ENCODE measurements at regions not wholly inside any gene's neighbourhood (a gene's known extent, or its start where the extent isn't known, plus 50 kb on each side); places are given as distances from the start of the nearest gene placed in this dataset.

- CTCF ChIA-PET = no interaction called here
- H3K4me2 ChIP-seq (replicated peaks; ENCODE audit: low read depth, low read length, poor library complexity, severe bottlenecking) = no peak overlapping the region
- no peak overlapping the region for H3K27ac ChIP-seq (ENCODE audit: low read length in 2 of 2)
- H3K4me3 ChIP-seq (ENCODE audit: control extremely low read depth in 1 of 5, extremely low read depth in 1 of 5, insufficient read depth in 1 of 5, low read depth in 2 of 5, low read length in 4 of 5) = no peak overlapping the region
- DNase-seq (no peak), ATAC-seq (ENCODE audit: low read depth) (no peak)
- H2AFZ ChIP-seq (ENCODE audit: insufficient read depth, low read depth, low read length, poor library complexity, severe bottlenecking) = no peak overlapping the region
- Mint-ChIP-seq H3K9me3 (ENCODE audit: insufficient read depth) (no peaks in the 10 kb centered on the region), H3K4me3 (no peak overlapping the region), H3K4me1 (no peaks in the 10 kb centered on the region), H3K27ac (no peak overlapping the region), H3K27me3 (no peaks in the 10 kb centered on the region)
- no peaks in the 10 kb centered on the region for H4K20me1 ChIP-seq (ENCODE audit: control insufficient read depth, insufficient read depth, low read length, poor library complexity, severe bottlenecking)
- H3K9ac ChIP-seq (ENCODE audit: low read length) = no peak overlapping the region
- H3K9me3 ChIP-seq (ENCODE audit: control extremely low read depth in 1 of 3, control insufficient read depth in 2 of 3, insufficient read depth in 1 of 3, low read length in 2 of 3) = peaks cover 0 to 5% (median 0%) of the 10 kb centered on the region in 3 donors
- no peaks in the 10 kb centered on the region for H3K79me2 ChIP-seq (ENCODE audit: control insufficient read depth, insufficient read depth, low read length)
- POLR2A ChIA-PET = no interaction called here
- intact Hi-C loops (cut with micrococcal nuclease) = no loop called here
- no peaks in the 10 kb centered on the region for H3K4me1 ChIP-seq (ENCODE audit: control insufficient read depth in 2 of 2, insufficient read depth in 2 of 2, low read length in 2 of 2)
- WGBS (ENCODE audit: insufficient coverage) = 90% methylated on average over 4 of the region's 5 CpGs
- TF ChIP-seq CTCF (IDR thresholded peaks at IDR 0.05) (no peak), EZH2 (IDR thresholded peaks at IDR 0.05; ENCODE audit: borderline replicate concordance, insufficient read depth, low read depth, low read length, poor library complexity, severe bottlenecking) (no peak)
- no peaks in the 10 kb centered on the region for H3K27me3 ChIP-seq (replicated peaks in 1 of 4; ENCODE audit: control extremely low read depth in 1 of 4, control insufficient read depth in 3 of 4, insufficient read depth in 4 of 4, low read length in 3 of 4)
- H3K36me3 ChIP-seq (replicated peaks in 1 of 2; ENCODE audit: control extremely low read depth in 1 of 2, control insufficient read depth in 1 of 2, extremely low read depth in 1 of 2, insufficient read depth in 2 of 2, low read length in 1 of 2) = no peaks in the 10 kb centered on the region
These were observed 394.6 kb upstream of the HSFY2 start for GRCh38 chrY:19168202-19168565.

- Mint-ChIP-seq H3K4me3 (no peak overlapping the region), H3K4me1 (no peaks in the 10 kb centered on the region), H3K27ac (no peak overlapping the region), H3K27me3 (no peaks in the 10 kb centered on the region), H3K9me3 (ENCODE audit: insufficient read depth) (no peaks in the 10 kb centered on the region)
- Histone ChIP-seq H4K20me1 (ENCODE audit: control insufficient read depth, insufficient read depth, low read length, poor library complexity, severe bottlenecking) (no peaks in the 10 kb centered on the region), H3K79me2 (ENCODE audit: control insufficient read depth, insufficient read depth, low read length) (no peaks in the 10 kb centered on the region), H3K4me1 (ENCODE audit: control insufficient read depth in 2 of 2, insufficient read depth in 2 of 2, low read length in 2 of 2) (no peaks in the 10 kb centered on the region), H3K4me2 (replicated peaks; ENCODE audit: low read depth, low read length, poor library complexity, severe bottlenecking) (no peak overlapping the region), H3K36me3 (replicated peaks in 1 of 2; ENCODE audit: control extremely low read depth in 1 of 2, control insufficient read depth in 1 of 2, extremely low read depth in 1 of 2, insufficient read depth in 2 of 2, low read length in 1 of 2) (no peaks in the 10 kb centered on the region), H3K4me3 (ENCODE audit: control extremely low read depth in 1 of 5, extremely low read depth in 1 of 5, insufficient read depth in 1 of 5, low read depth in 2 of 5, low read length in 4 of 5) (no peak overlapping the region), H3K27me3 (replicated peaks in 1 of 4; ENCODE audit: control extremely low read depth in 1 of 4, control insufficient read depth in 3 of 4, insufficient read depth in 4 of 4, low read length in 3 of 4) (no peaks in the 10 kb centered on the region), H3K9ac (ENCODE audit: low read length) (no peak overlapping the region), H3K9me3 (ENCODE audit: control extremely low read depth in 1 of 3, control insufficient read depth in 2 of 3, insufficient read depth in 1 of 3, low read length in 2 of 3) (peaks cover 0 to 2% (median 0%) of the 10 kb centered on the region in 3 donors), H2AFZ (ENCODE audit: insufficient read depth, low read depth, low read length, poor library complexity, severe bottlenecking) (no peak overlapping the region), H3K27ac (ENCODE audit: low read length in 2 of 2) (no peak overlapping the region)
- ChIA-PET POLR2A (no interaction called here), CTCF (no interaction called here)
- intact Hi-C loops (cut with micrococcal nuclease) = no loop called here
- TF ChIP-seq EZH2 (IDR thresholded peaks at IDR 0.05; ENCODE audit: borderline replicate concordance, insufficient read depth, low read depth, low read length, poor library complexity, severe bottlenecking) = no peak
- no peak for TF ChIP-seq CTCF (IDR thresholded peaks at IDR 0.05)
- DNase-seq (no peak), ATAC-seq (ENCODE audit: low read depth) (no peak)
- 85% methylated on average over 8 of the region's 13 CpGs for WGBS (ENCODE audit: insufficient coverage)
These were observed 394.0 kb upstream of the HSFY2 start for GRCh38 chrY:19167319-19168201.
